SKM-1 (cell line): ENCODE measurements at regions not wholly inside any gene's neighbourhood (a gene's known extent, or its start where the extent isn't known, plus 50 kb on each side); places are given as distances from the start of the nearest gene placed in this dataset.

ENCODE experiments used
- DNase-seq: peaks from one replicate; lab custom pipeline; 2025; ENCODE audit not compliant: unreplicated experiment; lab: John Stamatoyannopoulos, UW

- DNase-seq = no peak
Observed at GRCh38 chr15:47577461-47577860, 139.8 kb upstream of the SEMA6D start.

DNA sequence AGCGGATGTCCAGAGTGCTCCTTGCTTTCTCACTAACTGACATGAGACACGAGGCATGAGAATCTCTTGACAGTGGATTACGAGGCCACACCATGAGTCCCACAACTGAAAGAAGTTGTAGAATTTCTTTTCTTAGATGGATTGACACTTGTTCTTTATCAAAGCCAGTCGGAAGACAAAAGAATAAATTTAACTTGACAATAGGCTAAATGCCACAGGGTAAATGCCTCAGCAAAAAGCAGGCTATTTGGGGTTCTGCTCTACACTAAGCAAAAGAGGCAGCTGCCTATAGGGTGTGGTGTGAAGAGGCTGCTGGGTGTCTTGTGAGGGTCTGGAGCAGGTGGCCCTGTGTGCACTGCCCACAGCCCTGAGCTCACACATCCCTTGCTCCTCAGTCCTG lies 135.1 kb upstream of the SEMA6D start:
- no peak for DNase-seq

GRCh38 chr15:47584316-47584715 lies 133.0 kb upstream of the SEMA6D start:
- DNase-seq = no peak

GRCh38 chr15:47586653-47587224 lies 130.6 kb upstream of the SEMA6D start:
- DNase-seq = no peak

- no peak for DNase-seq
Observed at GRCh38 chr15:47587940-47588802, 129.1 kb upstream of the SEMA6D start.

- DNase-seq = no peak
Observed at GRCh38 chr15:47588958-47589357, 128.3 kb upstream of the SEMA6D start.

GRCh38 chr15:47598996-47599395 lies 118.3 kb upstream of the SEMA6D start:
- DNase-seq = no peak

- no peak for DNase-seq
Observed at GRCh38 chr15:47599806-47600205, 117.5 kb upstream of the SEMA6D start.

DNA sequence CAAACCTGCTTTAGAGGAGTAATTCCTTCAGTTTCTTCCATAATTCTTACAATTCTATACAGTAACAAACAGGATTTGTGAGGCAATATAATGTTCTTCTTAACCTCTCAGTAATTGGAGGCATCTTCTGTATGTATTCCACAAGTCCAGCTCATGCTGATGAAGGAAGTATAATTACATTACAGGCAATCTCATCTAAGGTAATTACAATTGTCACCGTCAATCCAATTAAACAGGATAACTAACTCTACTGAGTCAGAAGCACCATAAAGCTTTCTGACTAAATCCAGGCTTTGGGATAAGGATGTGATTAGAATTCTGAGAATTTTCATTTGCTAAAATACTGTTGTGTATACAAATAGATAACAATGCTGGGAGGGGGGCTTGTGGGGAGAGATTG lies 115.2 kb upstream of the SEMA6D start:
- no peak for DNase-seq

GRCh38 chr15:47603026-47603425 lies 114.3 kb upstream of the SEMA6D start:
- DNase-seq = no peak

GRCh38 chr15:47607695-47608094 lies 109.6 kb upstream of the SEMA6D start:
- no peak for DNase-seq

- DNase-seq = no peak
Observed at GRCh38 chr15:47609693-47610092, 107.6 kb upstream of the SEMA6D start.

GRCh38 chr15:47610736-47611135 lies 106.6 kb upstream of the SEMA6D start:
- no peak for DNase-seq

- no peak for DNase-seq
Observed at GRCh38 chr15:47614360-47615011, 102.8 kb upstream of the SEMA6D start.

DNA sequence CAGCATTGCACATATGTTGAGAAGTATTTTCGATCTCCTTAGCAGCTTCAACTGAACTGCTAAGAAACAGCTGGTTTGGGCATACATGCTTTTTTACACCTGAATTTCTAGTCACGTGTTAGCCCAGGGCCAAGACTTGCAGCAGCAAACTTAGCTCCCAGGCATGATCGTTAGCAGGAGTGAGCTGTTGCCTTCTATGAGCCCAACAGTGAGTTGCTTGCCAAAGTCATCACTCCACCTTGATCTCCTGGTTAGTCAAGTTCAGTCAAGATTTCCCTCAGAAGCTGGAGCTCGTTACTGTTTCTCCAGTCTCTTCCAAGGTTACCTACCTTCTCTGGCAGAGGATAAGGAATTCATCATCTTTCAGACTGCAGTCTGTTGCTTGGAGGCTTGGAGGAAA lies 100.4 kb upstream of the SEMA6D start:
- no peak for DNase-seq

- DNase-seq = no peak
Observed at GRCh38 chr15:47618241-47618640, 99.1 kb upstream of the SEMA6D start.

GRCh38 chr15:47620960-47621681 lies 96.2 kb upstream of the SEMA6D start:
- DNase-seq = no peak

GRCh38 chr15:47622055-47622454 lies 95.2 kb upstream of the SEMA6D start:
- DNase-seq = no peak

DNA sequence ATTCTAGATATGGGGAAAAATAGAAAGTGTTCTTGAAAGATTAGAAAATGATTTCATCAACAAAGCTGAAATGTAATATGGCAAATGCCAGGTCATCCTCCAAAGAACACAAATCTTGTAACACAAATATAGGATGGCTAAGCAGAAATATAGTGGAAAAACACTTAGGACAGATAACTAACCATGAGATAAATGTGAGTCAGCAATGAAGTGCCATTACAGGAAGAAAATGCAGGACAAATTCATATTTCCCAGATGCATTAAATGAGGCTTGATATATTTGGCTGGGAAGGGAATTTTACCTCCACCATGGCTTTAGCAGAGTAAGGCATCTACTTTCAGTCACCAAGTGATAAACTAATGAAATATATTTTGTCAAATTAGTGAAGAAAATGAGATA lies 92.8 kb upstream of the SEMA6D start:
- no peak for DNase-seq

- no peak for DNase-seq
Observed at GRCh38 chr15:47639042-47639441, 78.3 kb upstream of the SEMA6D start.

- no peak for DNase-seq
Observed at GRCh38 chr15:47640079-47640478, 77.2 kb upstream of the SEMA6D start.

DNA sequence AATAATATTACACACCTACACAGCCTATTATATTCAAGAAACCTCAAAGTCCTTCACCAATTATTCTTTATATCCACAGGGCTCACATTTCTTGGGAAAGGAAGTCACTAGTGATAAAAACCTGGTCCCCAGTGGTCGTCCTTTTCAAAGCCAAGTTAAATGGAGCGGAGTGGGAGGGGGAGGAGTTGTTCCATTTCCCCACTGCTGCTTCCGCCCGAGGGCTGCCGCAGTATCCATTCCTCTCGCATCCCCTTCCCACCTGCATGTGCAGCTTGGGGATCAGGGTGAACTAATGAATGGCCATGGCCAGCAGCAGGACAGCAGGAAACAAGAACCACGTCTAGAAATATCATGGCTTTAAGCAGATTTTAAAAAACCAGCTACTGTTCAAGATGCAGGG lies 76.4 kb upstream of the SEMA6D start:
- DNase-seq = no peak
